MM.1S (cell line): ENCODE measurements at regions not wholly inside any gene's neighbourhood (a gene's known extent, or its start where the extent isn't known, plus 50 kb on each side); places are given as distances from the start of the nearest gene placed in this dataset.
"Not testable (repeated sequence)": the region's sequence is repeated elsewhere in the genome, so short reads cannot be mapped to it uniquely, and the experiment has no call there.

Source experiments
- DNase-seq: peaks from one replicate; pipeline ENCODE4 v3.0.0-alpha.2; 2015
- H2AFZ ChIP-seq: fragments of 300-600 bp; sonication (generic); 2 replicates; pipeline ENCODE4 v1.6.0; 2016; ENCODE audit warnings: antibody characterized with exemption, low read length
- H3F3A ChIP-seq: fragments of 300-600 bp; sonication (generic); 2 replicates; pipeline ENCODE4 v1.6.1; 2016; ENCODE audit warnings: mild to moderate bottlenecking, antibody characterized with exemption, low read length, moderate library complexity, mixed read lengths; ENCODE audit not compliant: insufficient read depth
- H3K27ac ChIP-seq: fragments of 300-600 bp; sonication (generic); 2 replicates; pipeline ENCODE4 v1.5.1; 2016; ENCODE audit warnings: mild to moderate bottlenecking, low read length
- H3K27me3 ChIP-seq: fragments of 300-600 bp; sonication (generic); replicated peaks from 2 replicates; pipeline ENCODE4 v1.6.0; 2016; ENCODE audit warnings: low read length; ENCODE audit not compliant: insufficient read depth
- H3K36me3 ChIP-seq: fragments of 300-600 bp; sonication (generic); replicated peaks from 2 replicates; pipeline ENCODE4 v1.6.1; 2016; ENCODE audit warnings: mild to moderate bottlenecking, low read length, mixed read lengths; ENCODE audit not compliant: insufficient read depth
- H3K4me1 ChIP-seq: fragments of 300-600 bp; sonication (generic); 2 replicates; pipeline ENCODE4 v1.6.1; 2016; ENCODE audit warnings: low read length, mixed read lengths
- H3K4me2 ChIP-seq: fragments of 300-600 bp; sonication (generic); 2 replicates; pipeline ENCODE4 v1.6.0; 2016; ENCODE audit warnings: low read depth, low read length
- H3K4me3 ChIP-seq: fragments of 300-600 bp; sonication (generic); 2 replicates; pipeline ENCODE4 v1.5.1; 2016; ENCODE audit warnings: low read length, mixed read lengths
- H3K79me2 ChIP-seq: fragments of 300-600 bp; sonication (generic); 2 replicates; pipeline ENCODE4 v1.6.1; 2016; ENCODE audit warnings: mixed run types, low read length, mixed read lengths
- H3K9ac ChIP-seq: fragments of 300-600 bp; sonication (generic); 2 replicates; pipeline ENCODE4 v1.6.1; 2016; ENCODE audit warnings: low read length, mixed read lengths
- H3K9me2 ChIP-seq: fragments of 300-600 bp; sonication (generic); replicated peaks from 2 replicates; pipeline ENCODE4 v1.6.1; 2016; ENCODE audit warnings: mild to moderate bottlenecking, low read length, mixed read lengths; ENCODE audit not compliant: insufficient read depth
- H3K9me3 ChIP-seq: fragments of 300-600 bp; sonication (generic); replicated peaks from 2 replicates; pipeline ENCODE4 v1.6.1; 2016; ENCODE audit warnings: mild to moderate bottlenecking, low read length, mixed read lengths; ENCODE audit not compliant: insufficient read depth
- H4K20me1 ChIP-seq: fragments of 300-600 bp; sonication (generic); 2 replicates; pipeline ENCODE4 v1.6.1; 2016; ENCODE audit warnings: mild to moderate bottlenecking, low read length, moderate library complexity, mixed read lengths; ENCODE audit not compliant: insufficient read depth
- CTCF ChIP-seq: fragments of 300-600 bp; sonication (generic); IDR thresholded peaks from 2 replicates; pipeline ENCODE4 v1.5.1; 2016; ENCODE audit warnings: antibody characterized with exemption, low read length, mixed read lengths
- EZH2 ChIP-seq: fragments of 300-600 bp; sonication (generic); optimal IDR thresholded peaks from 2 replicates; pipeline ENCODE3; 2017; ENCODE audit warnings: low read depth, mild to moderate bottlenecking, antibody characterized with exemption, low read length, mixed read lengths
- EZH2phosphoT487 ChIP-seq: fragments of 300-600 bp; sonication (generic); IDR thresholded peaks from 2 replicates; pipeline ENCODE4 v1.6.1; 2018; ENCODE audit warnings: antibody characterized with exemption, low read length

- no peaks in the 10 kb centered on the region for H3K27me3 ChIP-seq
- no peak overlapping the region for H3K27ac ChIP-seq
- H3K4me1 ChIP-seq, result no peaks in the 10 kb centered on the region
- no peak overlapping the region for H3K4me2 ChIP-seq
- TF ChIP-seq EZH2phosphoT487 (no peak), EZH2 (no peak), CTCF (no peak)
- H3K79me2 ChIP-seq, result no peaks in the 10 kb centered on the region
- no peak overlapping the region for H2AFZ ChIP-seq
- no peak overlapping the region for H3K4me3 ChIP-seq
- H3K9me3 ChIP-seq, result no peaks in the 10 kb centered on the region
- no peaks in the 10 kb centered on the region for H3K36me3 ChIP-seq
- DNase-seq, result no peak
- no peaks in the 10 kb centered on the region for H4K20me1 ChIP-seq
- no peaks in the 10 kb centered on the region for H3F3A ChIP-seq
- no peak overlapping the region for H3K9ac ChIP-seq
- no peaks in the 10 kb centered on the region for H3K9me2 ChIP-seq
These were observed 1039.9 kb upstream of the FLRT2 start for GRCh38 chr14:84490081-84490480.

- no peaks in the 10 kb centered on the region for H3K27me3 ChIP-seq
- TF ChIP-seq EZH2, result no peak
- no peak for TF ChIP-seq CTCF
- TF ChIP-seq EZH2phosphoT487, result no peak
- no peak overlapping the region for H2AFZ ChIP-seq
- H3K4me1 ChIP-seq, result no peaks in the 10 kb centered on the region
- no peaks in the 10 kb centered on the region for H3F3A ChIP-seq
- no peaks in the 10 kb centered on the region for H3K36me3 ChIP-seq
- no peaks in the 10 kb centered on the region for H4K20me1 ChIP-seq
- no peaks in the 10 kb centered on the region for H3K9me2 ChIP-seq
- H3K4me2 ChIP-seq, result no peak overlapping the region
- H3K9ac ChIP-seq, result no peak overlapping the region
- H3K9me3 ChIP-seq, result no peaks in the 10 kb centered on the region
- no peak overlapping the region for H3K4me3 ChIP-seq
- DNase-seq, result no peak
- no peak overlapping the region for H3K27ac ChIP-seq
- no peaks in the 10 kb centered on the region for H3K79me2 ChIP-seq
These were observed 1037.3 kb upstream of the FLRT2 start for GRCh38 chr14:84492685-84493084.

GRCh38 chr14:84493779-84494178 lies 1036.2 kb upstream of the FLRT2 start:
- Histone ChIP-seq H3K36me3 (no peaks in the 10 kb centered on the region), H3K79me2 (no peaks in the 10 kb centered on the region), H3K4me3 (no peak overlapping the region), H4K20me1 (no peaks in the 10 kb centered on the region), H3K4me1 (no peaks in the 10 kb centered on the region), H3K9me2 (no peaks in the 10 kb centered on the region), H3K9ac (no peak overlapping the region), H3F3A (no peaks in the 10 kb centered on the region), H3K9me3 (no peaks in the 10 kb centered on the region), H3K4me2 (no peak overlapping the region), H3K27ac (no peak overlapping the region), H3K27me3 (no peaks in the 10 kb centered on the region), H2AFZ (no peak overlapping the region)
- no peak for DNase-seq
- TF ChIP-seq EZH2 (no peak), EZH2phosphoT487 (no peak), CTCF (no peak)

- Histone ChIP-seq H3K9me3 (no peaks in the 10 kb centered on the region), H3K79me2 (no peaks in the 10 kb centered on the region), H2AFZ (no peak overlapping the region), H3K9ac (no peak overlapping the region), H4K20me1 (no peaks in the 10 kb centered on the region), H3K9me2 (no peaks in the 10 kb centered on the region), H3K4me3 (no peak overlapping the region), H3K4me2 (no peak overlapping the region), H3K36me3 (no peaks in the 10 kb centered on the region), H3K27me3 (no peaks in the 10 kb centered on the region), H3K4me1 (no peaks in the 10 kb centered on the region), H3K27ac (no peak overlapping the region), H3F3A (no peaks in the 10 kb centered on the region)
- DNase-seq, result no peak
- TF ChIP-seq CTCF, result no peak
- no peak for TF ChIP-seq EZH2
- no peak for TF ChIP-seq EZH2phosphoT487
These were observed 1033.3 kb upstream of the FLRT2 start for GRCh38 chr14:84496677-84497076.

GRCh38 chr14:84512823-84513222 lies 1017.1 kb upstream of the FLRT2 start:
- not testable (repeated sequence) for H4K20me1 ChIP-seq, H3K9ac ChIP-seq, H3K4me2 ChIP-seq, H3K36me3 ChIP-seq, H3K27ac ChIP-seq, H3F3A ChIP-seq, H3K4me1 ChIP-seq, H2AFZ ChIP-seq, H3K79me2 ChIP-seq, H3K27me3 ChIP-seq, H3K4me3 ChIP-seq, DNase-seq, H3K9me3 ChIP-seq, H3K9me2 ChIP-seq
